ENCODE measurements at regions not wholly inside any gene's neighbourhood (a gene's known extent, or its start where the extent isn't known, plus 50 kb on each side); places are given as distances from the start of the nearest gene placed in this dataset.

DNA sequence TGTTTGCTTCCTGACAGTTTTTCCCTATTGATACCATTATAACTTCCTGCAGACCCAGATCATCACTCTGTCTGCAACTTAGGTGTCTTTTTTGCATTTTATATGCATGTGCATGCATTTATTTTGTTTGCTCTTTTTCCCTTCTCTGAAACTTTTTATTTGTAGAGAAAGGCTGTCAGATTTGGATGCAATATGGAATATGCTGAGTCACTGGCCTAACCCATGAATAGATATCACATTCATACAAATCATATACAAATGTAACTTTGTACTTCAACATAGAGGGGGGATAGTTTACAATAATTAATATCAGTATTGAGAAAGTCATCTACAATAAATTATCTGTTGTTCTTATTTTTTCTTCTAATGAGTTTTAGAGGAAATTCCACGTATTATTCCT lies 1465.0 kb downstream of the EFNB2 start:
- no peak for DNase-seq

DNA sequence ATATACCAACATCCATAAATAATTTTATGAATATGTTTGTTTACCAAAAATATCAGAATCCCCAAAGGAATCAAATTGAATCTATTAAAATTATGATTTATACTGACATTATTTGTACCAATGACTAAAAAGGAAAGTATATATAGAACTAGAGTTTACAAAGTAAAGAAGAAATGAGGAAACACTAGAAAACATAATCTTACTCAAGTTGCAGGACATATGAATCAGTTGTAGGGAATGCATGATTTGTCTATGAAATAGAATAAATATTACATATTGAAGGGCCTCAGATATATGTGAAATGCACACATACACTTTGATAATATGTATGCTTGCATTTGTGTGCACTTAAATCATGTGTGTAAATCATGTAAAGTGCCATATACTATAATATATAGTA lies 1466.4 kb downstream of the EFNB2 start:
- no peak for DNase-seq

DNA sequence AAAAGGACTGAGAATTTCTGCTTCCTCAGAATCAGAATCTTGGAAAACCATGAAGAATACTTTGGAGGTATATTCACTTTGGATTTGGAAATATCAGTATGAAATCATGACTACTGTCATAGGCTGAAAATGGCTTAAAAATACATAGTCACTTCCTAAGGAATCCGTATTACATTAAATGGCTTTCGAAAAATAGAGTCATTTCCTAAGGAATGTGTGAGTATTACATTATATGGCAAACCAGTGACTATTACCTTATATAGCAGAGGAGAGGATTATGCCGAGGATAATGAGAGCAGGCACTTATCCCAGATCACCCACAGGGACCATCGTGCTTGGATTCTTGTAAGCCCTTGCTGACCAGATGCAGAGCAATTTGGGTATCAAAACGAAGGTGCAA lies 1471.8 kb downstream of the EFNB2 start:
- no peak for DNase-seq

DNA sequence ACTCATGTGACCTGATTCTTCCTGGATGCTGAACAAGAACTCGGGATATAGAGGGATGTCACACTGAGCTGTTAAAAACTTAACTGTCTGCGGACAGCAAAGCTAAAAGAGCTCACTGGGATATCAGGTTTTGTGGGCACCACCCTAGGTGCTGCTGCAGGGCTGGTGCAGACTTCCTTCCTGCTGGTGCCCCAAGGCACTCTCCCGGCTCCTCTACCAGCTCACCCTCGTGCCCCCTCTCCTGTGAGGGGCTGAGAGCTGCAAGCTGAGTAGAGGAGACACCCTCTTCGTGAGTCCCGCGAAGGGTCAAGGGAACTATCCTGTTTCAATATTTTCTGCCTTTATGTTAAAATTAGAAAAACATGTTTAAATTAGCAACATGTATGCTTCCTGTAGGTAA lies 1475.7 kb downstream of the EFNB2 start:
- no peak for DNase-seq

DNA sequence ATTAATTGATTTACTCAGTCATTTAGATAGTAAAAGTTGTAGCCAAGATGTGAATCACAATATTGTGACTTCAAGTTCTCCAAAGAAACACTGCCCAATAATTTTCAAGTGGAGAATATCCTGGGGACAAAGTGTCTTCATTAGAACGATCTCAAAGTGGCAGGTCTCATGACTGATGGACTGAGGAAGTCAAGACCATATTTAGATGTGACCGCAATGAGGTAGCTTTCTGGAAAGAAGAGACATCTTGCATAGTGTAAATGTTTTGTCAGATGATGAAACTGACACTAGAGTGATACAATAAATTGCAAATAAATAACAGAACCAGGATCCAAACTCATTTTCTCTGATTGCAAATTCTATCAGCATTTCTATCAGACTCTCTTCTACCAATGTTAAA lies 1476.9 kb downstream of the EFNB2 start:
- DNase-seq, result no peak

DNA sequence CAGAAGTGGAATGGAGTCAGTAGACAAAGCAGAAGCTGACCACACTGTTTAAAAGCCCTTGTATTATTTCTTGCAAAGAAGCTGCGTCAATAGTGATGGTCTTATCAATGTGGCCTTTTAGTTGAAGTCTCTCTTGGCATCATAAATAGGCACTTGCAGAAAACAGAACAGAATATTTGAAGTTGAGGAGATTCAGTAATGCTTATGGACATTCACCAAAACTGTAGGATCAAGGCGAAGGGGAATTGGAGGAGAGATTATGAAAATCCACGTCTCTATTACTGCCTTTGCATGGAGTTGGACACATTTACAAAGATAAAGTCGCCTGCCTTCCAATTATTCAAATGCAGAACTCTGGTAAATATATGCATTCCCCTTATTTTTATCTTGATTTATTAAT lies 1482.8 kb downstream of the EFNB2 start:
- DNase-seq, result no peak

DNA sequence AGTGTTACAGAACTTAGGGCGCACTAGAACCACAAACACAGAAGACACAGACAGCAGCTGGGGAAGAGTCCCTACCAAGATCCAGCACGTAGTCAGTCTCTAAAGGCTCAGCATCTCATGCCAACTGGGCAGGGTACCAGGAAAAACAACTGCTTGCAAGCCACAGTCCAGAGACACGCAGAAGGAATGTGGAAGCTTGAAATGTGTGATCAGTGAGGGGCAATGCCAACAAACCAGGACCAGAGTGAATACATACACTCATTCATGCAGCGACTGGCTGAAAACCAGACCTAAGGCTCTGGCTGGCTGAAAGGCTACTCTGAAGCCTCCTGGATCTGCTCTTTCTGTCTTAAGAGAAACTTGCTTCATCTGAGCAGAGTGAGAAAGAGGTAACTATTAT lies 1484.8 kb downstream of the EFNB2 start:
- DNase-seq, result no peak

DNA sequence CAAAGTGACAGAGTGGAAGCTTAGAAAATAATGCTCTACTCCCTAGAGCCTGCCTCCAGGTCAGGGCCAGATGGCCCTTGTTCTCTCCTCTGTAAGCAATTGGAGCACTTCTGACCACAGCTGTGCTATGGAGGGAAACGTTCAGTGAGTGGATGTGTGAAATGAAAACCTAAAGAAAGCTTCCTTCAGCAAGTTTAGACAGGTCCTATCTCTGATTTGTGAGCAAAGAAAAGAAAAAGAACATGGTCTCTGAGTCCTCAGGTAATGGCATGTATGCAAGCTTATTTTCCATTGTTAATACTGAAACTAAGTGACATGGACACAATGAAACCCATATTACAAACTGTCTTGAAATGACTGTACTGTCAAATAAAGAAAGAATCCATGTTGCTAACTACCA lies 1486.8 kb downstream of the EFNB2 start:
- DNase-seq, result no peak

DNA sequence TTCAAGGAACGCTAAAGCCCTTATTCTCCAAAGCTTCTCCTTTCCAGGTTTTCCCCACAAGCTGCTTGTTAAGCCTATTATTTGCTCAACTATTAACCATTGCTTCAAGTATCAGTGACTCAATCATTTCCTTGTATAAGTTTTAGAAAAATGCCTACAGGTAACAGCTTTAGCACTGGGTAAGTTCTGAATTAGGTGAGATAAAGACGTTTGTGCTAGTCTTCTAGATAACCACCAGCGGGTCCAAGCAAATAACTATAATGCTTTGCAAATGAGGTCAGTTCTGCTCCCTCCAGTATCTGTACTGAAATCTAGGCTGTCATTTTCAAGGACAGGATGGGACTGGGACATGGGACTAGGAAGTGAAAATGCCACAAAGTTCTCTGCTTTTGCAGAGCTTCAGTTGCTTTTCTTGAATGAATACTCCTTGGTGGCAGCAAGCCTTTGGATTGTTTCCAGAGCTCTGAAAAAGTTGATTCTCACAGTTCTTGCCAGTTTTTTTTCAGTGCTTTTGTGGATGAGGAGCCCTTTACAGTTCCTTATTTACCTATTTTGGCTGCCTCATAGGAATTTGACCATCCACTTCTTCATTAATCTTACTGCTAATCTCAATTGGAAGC lies 1487.7 kb downstream of the EFNB2 start:
- no peak for DNase-seq

DNA sequence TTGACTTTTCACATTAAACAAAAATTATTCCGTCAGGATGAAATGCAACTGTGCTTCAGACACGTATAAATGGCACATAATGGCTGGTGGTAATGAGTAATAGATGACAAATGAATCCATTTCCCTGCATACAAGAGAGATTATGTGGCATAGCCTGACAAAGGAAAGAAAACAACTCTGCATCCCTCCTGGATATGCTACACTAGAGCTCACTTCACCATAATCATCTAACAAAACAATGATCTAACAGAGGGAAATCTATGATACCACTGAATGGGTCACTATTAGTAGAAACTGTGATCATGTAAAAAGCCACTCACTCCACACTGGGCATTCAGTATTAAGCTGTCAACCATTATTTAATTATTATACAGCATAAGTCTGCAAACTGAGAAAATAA lies 1498.4 kb downstream of the EFNB2 start:
- no peak for DNase-seq

DNA sequence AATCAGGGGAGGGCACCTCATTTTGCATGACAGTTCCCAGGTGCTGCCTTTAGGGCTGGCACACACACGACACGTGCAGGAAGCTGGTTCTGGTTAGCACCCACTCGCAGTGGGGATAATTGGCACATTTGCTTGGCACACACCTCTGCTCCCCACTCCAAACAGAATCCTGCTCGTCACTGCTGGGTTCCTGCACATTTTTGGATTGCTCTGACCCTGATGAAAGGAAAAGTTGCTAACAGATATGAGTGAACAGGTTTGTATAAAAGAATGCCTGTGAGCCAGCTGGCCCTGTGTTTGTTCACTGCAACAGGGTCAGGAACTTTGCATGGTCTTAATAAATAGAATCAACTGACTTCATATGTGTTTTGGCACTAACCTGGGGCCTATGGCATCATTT lies 1500.4 kb downstream of the EFNB2 start:
- DNase-seq, result no peak

DNA sequence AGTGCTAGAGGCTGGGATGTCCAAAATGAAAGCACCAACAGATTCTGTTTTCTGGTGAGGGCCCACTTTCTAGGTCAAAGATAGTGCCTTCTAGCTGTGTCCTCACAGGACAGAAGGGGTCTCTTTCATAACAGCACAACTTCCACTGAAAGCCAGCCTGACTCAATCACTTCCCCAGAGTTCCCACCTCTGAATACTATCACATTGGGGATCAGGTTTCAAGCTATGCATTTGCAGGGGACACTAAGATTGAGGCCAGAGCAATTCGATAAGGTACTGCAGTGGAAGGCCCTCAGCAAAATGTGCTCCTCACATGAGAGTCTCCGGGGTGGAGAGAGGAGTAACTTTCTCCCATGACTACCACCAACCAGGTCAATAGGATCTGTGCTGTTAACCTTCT lies 1501.5 kb downstream of the EFNB2 start:
- no peak for DNase-seq

DNA sequence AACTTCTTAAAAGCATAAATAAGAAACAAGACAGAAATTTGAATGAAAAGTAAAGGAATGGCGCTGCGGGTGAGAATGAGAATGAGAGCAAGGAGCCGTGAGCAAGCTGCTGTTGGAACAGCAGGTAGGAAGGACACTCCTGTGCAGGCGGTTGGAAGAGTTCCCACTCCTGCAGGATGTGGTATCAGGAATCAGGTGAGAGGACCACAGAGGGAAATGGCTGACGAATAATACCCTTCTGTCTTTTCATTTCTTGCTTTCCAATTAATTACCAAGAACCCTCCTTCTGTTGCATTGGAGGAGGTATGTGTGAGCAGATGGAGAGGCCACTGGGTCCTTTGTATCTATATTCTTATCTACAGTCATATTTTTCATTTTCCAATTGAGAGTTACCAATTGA lies 1504.2 kb downstream of the EFNB2 start:
- DNase-seq, result no peak

DNA sequence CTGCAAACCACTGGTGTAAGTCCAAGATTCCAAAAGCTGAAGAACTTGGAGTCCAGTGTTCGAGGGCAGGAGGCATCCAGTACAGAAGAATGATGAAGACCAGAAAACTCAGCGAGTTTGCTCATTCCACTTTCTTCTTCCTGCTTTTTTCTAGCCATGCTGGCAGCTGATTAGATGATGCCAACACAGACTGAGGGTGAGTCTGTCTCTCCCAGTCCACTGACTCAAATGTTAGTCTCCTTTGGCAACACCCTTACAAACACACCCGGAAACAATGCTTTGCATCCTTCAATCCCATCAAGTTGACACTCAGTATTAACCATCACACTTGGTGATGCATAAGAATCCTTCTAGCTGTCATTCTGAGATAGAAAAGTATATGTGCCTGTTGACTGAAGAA lies 1504.6 kb downstream of the EFNB2 start:
- no peak for DNase-seq

DNA sequence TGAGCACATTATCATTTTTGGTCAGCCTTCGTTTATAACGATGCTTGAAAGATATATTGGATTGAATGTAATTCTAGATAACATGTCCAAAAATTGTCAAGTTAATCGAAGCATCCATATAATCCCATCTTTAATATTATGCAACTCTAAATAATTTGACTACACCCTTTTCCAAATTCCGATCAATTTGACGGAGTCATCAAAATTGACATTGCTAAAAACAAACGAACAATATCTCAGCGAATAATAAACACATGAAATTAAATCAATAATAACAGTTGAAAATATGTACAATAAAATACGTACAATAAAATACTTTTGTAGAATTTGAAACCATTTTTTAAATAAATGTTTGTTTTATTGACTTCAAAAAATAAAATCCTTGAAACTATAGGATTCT lies 1516.4 kb downstream of the EFNB2 start:
- no peak for DNase-seq

DNA sequence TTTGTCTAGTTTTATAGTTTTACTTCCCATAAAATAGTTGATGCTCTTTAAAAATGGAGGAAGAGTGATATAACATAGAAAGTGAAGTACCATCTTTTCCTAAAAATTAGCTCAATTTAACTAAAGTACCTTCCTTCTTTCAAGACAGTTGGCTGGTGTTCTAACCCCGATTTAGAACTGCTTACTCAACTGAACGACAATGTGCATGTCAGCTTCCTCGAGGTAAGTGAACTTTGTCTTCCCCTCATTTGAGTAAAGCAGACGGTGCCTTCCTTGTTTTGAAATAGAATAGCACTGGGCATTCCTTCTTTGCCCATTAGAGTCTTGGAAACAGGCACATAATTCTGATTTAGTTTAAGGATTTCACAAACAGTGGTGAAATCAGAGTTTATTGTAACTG lies 1519.2 kb downstream of the EFNB2 start:
- DNase-seq, result no peak

DNA sequence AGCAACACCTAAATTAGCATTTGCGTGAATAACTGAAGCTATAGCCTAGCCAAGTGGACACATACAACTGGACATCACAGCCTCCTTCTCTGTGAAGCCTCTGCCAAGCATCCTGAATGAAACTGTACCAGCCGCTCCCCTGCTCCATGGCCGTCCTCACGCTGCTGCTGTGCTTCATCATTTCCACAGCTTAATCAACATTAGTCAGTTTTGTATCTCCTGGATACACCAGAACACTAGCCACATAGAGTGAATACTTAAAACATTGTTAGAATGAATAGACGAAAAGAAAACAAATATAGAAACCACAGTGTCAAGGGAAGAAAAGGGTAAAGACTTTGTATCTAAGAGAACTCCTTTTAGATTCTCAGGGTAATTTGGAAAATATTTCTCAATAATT lies 1526.9 kb downstream of the EFNB2 start:
- no peak for DNase-seq

DNA sequence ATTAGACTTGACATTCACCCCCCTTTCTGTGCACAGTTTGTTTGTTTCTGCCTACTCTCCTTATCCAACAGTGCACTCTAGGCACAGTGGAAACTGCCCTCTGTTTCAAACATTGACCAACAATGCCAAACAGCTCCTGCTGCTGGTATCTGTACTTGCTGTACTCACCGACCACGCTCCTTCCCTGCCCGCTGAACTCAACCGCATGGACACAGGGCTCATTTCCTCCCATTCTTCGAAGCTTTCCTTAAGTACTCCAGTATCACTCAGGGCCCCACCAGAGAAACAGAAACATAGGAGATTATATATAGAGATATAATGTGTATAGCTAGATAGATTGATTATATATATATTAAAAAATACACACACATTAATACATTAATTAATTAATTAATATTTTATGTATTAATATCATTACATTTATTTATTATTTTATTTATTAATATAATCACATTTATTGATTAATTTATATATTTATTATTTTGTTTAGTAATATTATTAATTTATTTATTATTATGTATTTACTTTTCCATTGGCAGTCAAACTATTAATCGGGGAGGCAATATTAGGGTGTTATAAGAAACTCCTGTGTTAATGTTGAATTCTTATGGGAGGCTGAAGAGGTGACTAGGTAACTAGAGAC lies 1528.2 kb downstream of the EFNB2 start:
- DNase-seq, result no peak

DNA sequence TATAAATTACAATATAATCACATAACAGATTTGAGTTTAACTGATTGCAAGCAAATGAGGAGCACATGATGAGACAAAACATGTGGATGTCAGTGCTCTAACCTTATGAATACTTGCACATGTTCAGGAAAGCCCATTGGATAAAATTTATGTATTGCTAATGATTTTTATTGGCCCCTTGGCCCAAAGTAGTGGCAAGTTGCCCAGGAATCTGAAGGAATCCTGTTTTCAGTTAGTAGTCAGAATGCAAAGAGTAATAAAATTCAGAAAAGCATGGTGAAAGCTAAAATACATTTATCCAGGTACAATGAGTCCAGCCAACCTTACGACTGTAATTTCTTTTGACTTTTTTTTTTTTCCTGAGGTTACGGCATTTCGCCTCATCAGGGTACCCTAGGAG lies 1539.4 kb downstream of the EFNB2 start:
- no peak for DNase-seq

DNA sequence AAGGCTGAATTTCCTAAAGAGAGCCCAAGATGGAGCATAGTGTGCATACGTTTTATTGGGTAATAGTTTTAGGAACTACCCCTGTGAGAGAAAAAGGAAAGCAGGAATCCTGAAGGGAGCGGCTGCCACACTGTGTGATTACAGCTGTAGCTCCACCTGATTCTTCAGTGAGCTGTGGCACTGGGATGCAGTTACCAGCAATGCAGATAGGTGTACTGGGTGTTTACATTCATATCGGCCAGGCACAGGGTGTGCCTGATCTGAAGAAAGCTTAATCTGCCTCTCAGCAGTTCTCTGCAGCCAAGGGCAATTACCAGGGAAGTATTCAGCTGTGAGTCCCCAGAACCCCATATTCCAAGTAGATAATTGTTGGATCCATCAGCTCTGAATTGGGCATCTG lies 1541.8 kb downstream of the EFNB2 start:
- DNase-seq, result no peak

DNA sequence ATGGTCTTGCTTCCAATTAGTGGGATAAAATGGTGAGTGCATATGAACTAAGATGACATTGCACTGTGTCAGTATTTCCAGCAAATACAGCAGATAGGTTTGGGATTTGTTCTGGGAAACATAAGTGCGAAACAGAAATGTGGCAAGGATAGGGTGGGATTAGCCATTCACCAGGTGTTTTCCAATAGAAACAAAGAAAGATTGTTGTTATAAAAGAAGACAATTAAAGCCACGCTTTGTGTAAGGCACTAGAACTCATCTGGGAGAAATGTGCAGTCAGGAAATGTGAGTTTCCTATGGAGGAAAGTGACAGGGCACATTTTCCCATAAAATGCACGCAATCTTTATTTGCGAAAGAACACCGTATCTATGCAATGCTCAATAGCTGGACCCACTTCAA lies 1547.8 kb downstream of the EFNB2 start:
- no peak for DNase-seq

DNA sequence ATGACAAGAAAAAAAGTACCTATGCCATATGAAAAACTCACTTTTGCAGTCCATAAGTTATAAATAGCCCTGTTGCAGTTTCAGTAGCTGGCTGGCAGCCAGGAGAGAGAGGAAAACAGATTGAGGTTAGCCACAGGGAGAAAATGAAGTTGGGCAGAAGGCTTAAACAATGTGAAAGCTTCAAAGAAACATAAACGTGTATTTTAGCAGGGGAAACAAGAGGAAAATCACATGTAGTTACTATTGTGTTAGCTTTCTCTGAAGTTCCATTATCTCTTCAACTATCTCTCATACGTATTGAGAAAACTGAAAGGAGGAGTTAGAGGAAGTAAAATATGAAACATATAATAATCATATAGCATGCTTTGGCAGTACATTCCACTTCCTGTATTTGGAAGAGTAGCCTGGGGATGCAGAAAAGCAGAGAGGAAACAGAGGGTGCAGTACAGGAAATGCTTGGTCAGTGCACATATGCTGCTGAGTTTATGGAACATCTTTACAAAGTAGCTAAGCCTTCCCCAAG lies 1551.1 kb downstream of the EFNB2 start:
- DNase-seq, result peak; percentile 63

DNA sequence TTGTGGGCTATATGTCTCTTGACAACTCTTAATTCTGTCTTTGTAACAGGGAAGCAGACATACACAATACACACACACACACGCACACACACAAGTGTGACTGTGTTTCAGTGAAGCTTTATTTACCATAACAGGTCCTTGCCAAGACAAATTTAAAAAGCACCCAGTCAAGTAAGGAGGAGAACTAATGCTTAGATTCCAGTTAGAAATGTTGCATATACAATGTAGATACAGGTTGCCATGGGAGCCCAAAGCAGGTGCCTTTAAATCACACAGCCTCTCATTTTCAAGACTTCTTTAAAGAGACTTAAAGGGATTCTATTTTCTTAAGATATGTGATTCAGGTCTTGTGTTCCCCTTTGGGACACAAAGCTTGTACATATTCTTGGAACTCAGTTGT lies 1551.9 kb downstream of the EFNB2 start:
- DNase-seq, result no peak

DNA sequence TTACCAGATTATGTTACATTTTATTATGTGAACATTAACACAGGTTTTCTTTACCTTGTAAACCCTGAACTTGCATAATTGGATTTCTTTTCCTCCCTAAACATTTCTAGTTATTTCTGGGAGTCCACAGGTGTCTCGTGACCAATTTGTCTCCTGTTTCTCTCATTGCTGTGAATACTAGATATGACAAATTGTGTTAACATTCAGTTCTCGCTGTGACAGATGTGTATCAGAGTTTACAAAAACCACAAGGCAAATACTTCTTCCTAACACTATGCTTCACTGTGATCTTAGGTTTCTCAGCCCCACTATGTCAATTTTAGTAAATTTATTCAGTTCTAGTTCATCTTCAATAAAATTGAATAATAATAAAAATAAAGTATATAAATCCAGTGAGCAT lies 1554.9 kb downstream of the EFNB2 start:
- no peak for DNase-seq

Measured in activated CD8-positive, alpha-beta memory T cell treated with anti-CD3 and anti-CD28 coated beads for 24 hours (primary cell).